Mesendoderm (in vitro differentiated cells): ENCODE measurements at regions not wholly inside any gene's neighbourhood (a gene's known extent, or its start where the extent isn't known, plus 50 kb on each side); places are given as distances from the start of the nearest gene placed in this dataset.

Experiments
- DNase-seq: peaks from one replicate; pipeline ENCODE4 v3.0.0; 2013
- H2AK5ac ChIP-seq: 2 replicates; pipeline ENCODE4 v1.6.1; 2013; ENCODE audit warnings: low read length, inconsistent platforms
- H2BK120ac ChIP-seq: 2 replicates; pipeline ENCODE4 v1.6.1; 2013; ENCODE audit warnings: low read depth, mild to moderate bottlenecking, low read length, moderate library complexity, mixed read lengths
- H2BK15ac ChIP-seq: replicated peaks from 2 replicates; pipeline ENCODE4 v1.6.1; 2013; ENCODE audit warnings: low read depth, mild to moderate bottlenecking, moderate library complexity
- H2BK5ac ChIP-seq: 2 replicates; pipeline ENCODE4 v1.6.1; 2013; ENCODE audit warnings: low read length, inconsistent platforms
- H3K18ac ChIP-seq: 2 replicates; pipeline ENCODE4 v1.6.1; 2013; ENCODE audit warnings: mild to moderate bottlenecking, low read length, mixed read lengths
- H3K23ac ChIP-seq: one replicate; pipeline ENCODE4 v1.6.1; 2013; ENCODE audit warnings: low read length
- H3K27ac ChIP-seq: 2 replicates; pipeline ENCODE4 v1.5.1; 2013; ENCODE audit warnings: low read depth, mild to moderate bottlenecking, inconsistent platforms, low read length, moderate library complexity
- H3K27me3 ChIP-seq: 2 replicates; pipeline ENCODE4 v1.6.1; 2013; ENCODE audit warnings: low read length, control low read depth, mild to moderate bottlenecking, inconsistent platforms; ENCODE audit not compliant: insufficient read depth, poor library complexity
- H3K36me3 ChIP-seq: 2 replicates; pipeline ENCODE4 v1.6.1; 2013; ENCODE audit warnings: low read length, inconsistent platforms; ENCODE audit not compliant: control insufficient read depth, insufficient read depth
- H3K4ac ChIP-seq: one replicate; pipeline ENCODE4 v1.6.1; 2013; ENCODE audit warnings: low read depth, mild to moderate bottlenecking, low read length, moderate library complexity
- H3K4me1 ChIP-seq: 2 replicates; pipeline ENCODE4 v1.6.1; 2013; ENCODE audit warnings: low read depth, low read length, inconsistent platforms; ENCODE audit not compliant: control insufficient read depth
- H3K4me2 ChIP-seq: 2 replicates; pipeline ENCODE4 v1.6.1; 2013; ENCODE audit warnings: low read length
- H3K4me3 ChIP-seq: 2 replicates; pipeline ENCODE4 v1.5.1; 2013; ENCODE audit warnings: mild to moderate bottlenecking, low read length
- H3K56ac ChIP-seq: one replicate; pipeline ENCODE4 v1.6.1; 2013; ENCODE audit warnings: low read length
- H3K79me1 ChIP-seq: 2 replicates; pipeline ENCODE4 v1.6.1; 2013; ENCODE audit warnings: low read length, inconsistent platforms
- H3K79me2 ChIP-seq: 2 replicates; pipeline ENCODE4 v1.6.1; 2013; ENCODE audit warnings: mild to moderate bottlenecking, low read length; ENCODE audit not compliant: control insufficient read depth, insufficient read depth
- H3K9ac ChIP-seq: 2 replicates; pipeline ENCODE4 v1.6.1; 2013; ENCODE audit warnings: low read length, inconsistent platforms
- H4K5ac ChIP-seq: one replicate; pipeline ENCODE4 v1.6.1; 2013; ENCODE audit warnings: low read length
- H4K8ac ChIP-seq: one replicate; pipeline ENCODE4 v1.6.1; 2013; ENCODE audit warnings: low read depth, mild to moderate bottlenecking, control low read depth, low read length, moderate library complexity
- WGBS: extraction: QIAGEN DNeasy Blood & Tissue Kit; methylation state at CpG from one replicate; pipeline ENCODE4 v1.1.7; 2013; ENCODE audit warnings: low lambda C conversion rate, missing lambda C conversion rate; ENCODE audit not compliant: insufficient coverage; ENCODE audit errors: extremely low coverage; 5-methylcytosine and 5-hydroxymethylcytosine counted together

DNA sequence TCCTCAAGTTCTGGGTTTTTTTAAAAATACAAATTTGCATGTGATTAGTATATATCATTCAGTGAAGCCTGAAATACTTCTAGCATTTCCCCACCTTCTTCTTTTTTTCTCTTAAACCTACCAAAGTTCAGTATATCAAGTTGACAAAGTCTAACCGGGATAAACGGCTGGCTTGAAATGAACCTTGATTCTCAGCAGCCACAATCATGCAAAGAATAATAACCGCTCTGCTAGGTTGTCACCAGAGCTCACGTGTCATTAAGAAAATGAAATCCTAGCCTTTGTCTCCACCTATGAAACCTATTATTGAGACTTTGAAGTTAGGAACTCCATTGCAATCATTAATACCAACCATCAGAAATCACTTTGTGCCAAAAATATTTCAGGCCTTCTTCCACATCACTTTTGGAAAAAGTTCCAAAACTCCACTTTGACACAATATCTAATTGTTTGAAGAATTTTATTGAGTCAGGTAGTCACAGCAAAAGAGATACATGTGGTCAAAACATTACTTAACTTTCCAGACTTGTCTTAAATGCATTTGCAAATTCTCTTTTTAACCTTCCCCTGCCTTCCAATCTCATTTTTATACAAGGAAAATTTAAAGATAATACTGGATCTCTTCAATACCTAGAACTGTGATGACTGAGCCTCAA, 285.6 kb upstream of the ACVR2A start:
- DNase-seq, result no peak
- Histone ChIP-seq H2BK15ac (no peak overlapping the region), H2BK120ac (no peak overlapping the region), H2AK5ac (no peak overlapping the region), H3K36me3 (no peaks in the 10 kb centered on the region), H3K56ac (no peak overlapping the region), H3K9ac (no peak overlapping the region), H3K4me2 (no peak overlapping the region), H3K4me1 (no peaks in the 10 kb centered on the region), H3K27me3 (no peaks in the 10 kb centered on the region), H3K4ac (no peak overlapping the region), H3K27ac (no peak overlapping the region), H4K5ac (no peak overlapping the region), H4K8ac (no peak overlapping the region), H3K79me2 (no peaks in the 10 kb centered on the region), H3K18ac (no peak overlapping the region), H3K79me1 (no peaks in the 10 kb centered on the region), H3K23ac (no peak overlapping the region), H3K4me3 (no peak overlapping the region), H2BK5ac (no peak overlapping the region)
- no CpG with 5 or more reads among the region's 4 CpGs for WGBS

DNA sequence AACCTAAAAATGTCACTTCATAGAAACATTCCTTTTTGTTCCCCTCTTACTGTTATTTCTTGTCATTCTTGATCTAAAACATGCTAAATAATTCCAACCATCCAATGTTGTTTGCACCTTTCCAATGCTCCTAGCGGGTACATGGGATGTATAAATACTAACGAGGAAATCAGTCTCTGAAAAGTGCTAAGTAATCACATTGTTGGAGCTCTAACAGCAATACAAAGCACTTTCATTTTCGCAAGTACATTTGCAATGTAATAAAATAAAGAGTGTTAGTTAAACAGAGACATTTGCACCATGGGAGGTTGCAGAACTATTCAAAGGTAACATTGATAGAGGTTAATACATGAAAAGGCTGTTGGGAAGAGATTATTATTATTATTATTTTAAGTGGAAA, 286.2 kb upstream of the ACVR2A start:
- Histone ChIP-seq H3K27me3 (no peaks in the 10 kb centered on the region), H3K23ac (no peak overlapping the region), H3K36me3 (no peaks in the 10 kb centered on the region), H3K4me2 (no peak overlapping the region), H3K9ac (no peak overlapping the region), H3K4me1 (no peaks in the 10 kb centered on the region), H4K5ac (no peak overlapping the region), H3K4ac (no peak overlapping the region), H2BK120ac (no peak overlapping the region), H3K79me1 (no peaks in the 10 kb centered on the region), H2BK5ac (no peak overlapping the region), H3K56ac (no peak overlapping the region), H3K27ac (no peak overlapping the region), H3K18ac (no peak overlapping the region), H2BK15ac (no peak overlapping the region), H3K4me3 (no peak overlapping the region), H2AK5ac (no peak overlapping the region), H4K8ac (no peak overlapping the region), H3K79me2 (no peaks in the 10 kb centered on the region)
- no peak for DNase-seq
- no CpG with 5 or more reads among the region's 3 CpGs for WGBS

DNA sequence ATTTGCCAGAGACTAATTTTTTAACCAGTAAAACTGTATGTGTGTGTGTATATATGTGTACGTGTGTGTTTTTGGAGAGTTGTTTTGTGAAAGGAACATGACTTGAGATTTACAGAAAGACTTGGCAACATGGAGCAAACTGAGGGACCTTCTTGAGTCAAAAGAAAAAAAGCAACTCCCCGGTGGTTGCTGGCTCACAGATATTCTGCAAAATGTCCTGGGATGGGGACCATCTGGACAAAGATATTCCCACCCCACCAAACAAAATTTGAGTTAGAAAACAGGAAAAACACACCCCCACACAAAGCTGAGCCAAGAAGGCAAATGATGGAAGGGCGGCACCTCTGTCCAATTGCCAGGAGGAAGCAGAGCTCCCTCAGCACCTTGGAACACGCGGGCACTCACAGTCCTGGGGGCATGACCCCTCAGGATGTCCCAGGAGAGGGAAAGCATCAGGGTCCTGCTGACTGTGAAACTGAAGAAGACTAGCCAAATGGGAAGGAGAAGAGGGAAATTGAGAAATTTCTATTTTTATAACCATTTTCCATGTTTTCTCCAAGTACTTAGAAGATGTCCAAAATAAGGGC, 290.2 kb upstream of the ACVR2A start:
- no peak overlapping the region for H2BK120ac ChIP-seq

DNA sequence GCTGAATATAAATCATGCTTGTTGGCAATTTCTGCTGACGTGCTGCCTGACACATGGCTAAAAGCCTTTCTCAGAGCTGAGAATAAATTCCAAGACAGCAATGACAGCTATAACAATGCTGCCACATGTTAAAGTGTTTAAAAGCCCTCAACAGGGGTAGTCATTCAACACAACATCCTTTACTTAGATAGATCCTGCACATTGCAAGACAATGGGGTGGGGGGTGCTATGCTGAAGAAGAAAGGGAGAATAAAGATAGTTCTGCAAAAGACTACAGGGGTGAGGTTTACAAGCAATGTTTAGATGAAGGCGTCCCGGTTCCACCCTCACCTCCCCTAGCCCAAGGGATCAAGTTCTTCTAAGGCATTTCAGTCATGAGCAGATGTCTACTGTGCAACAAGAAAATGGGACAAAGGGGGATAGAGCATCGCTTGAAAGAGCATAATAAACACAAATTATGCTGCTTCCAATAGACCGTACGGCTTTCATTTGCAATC, 291.0 kb upstream of the ACVR2A start:
- H4K5ac ChIP-seq, result no peak overlapping the region
- no peak overlapping the region for H2BK5ac ChIP-seq
- no peak overlapping the region for H3K18ac ChIP-seq
- H3K4me3 ChIP-seq, result no peak overlapping the region
- H3K36me3 ChIP-seq, result no peaks in the 10 kb centered on the region
- H3K56ac ChIP-seq, result no peak overlapping the region
- H3K4ac ChIP-seq, result no peak overlapping the region
- no peak overlapping the region for H2AK5ac ChIP-seq
- H3K27ac ChIP-seq, result no peak overlapping the region
- no peaks in the 10 kb centered on the region for H3K79me1 ChIP-seq
- H2BK120ac ChIP-seq, result no peak overlapping the region
- H3K9ac ChIP-seq, result no peak overlapping the region
- no peaks in the 10 kb centered on the region for H3K27me3 ChIP-seq
- H4K8ac ChIP-seq, result no peak overlapping the region
- no peaks in the 10 kb centered on the region for H3K4me1 ChIP-seq
- H2BK15ac ChIP-seq, result no peak overlapping the region
- H3K23ac ChIP-seq, result no peak overlapping the region
- no CpG with 5 or more reads among the region's 6 CpGs for WGBS
- no peak for DNase-seq
- no peaks in the 10 kb centered on the region for H3K79me2 ChIP-seq
- no peak overlapping the region for H3K4me2 ChIP-seq

More for the DNA sequence above, 290.2 kb upstream of the ACVR2A start:
- Histone ChIP-seq H3K56ac (no peak overlapping the region), H3K23ac (no peak overlapping the region), H3K27me3 (no peaks in the 10 kb centered on the region), H4K8ac (no peak overlapping the region), H3K79me2 (no peaks in the 10 kb centered on the region), H3K27ac (no peak overlapping the region), H3K4me3 (no peak overlapping the region), H3K4me1 (no peaks in the 10 kb centered on the region), H3K4me2 (no peak overlapping the region), H2AK5ac (no peak overlapping the region), H3K36me3 (no peaks in the 10 kb centered on the region), H4K5ac (no peak overlapping the region), H2BK5ac (no peak overlapping the region), H2BK15ac (no peak overlapping the region), H3K18ac (no peak overlapping the region), H3K9ac (no peak overlapping the region), H3K4ac (no peak overlapping the region), H3K79me1 (no peaks in the 10 kb centered on the region)
- 100% methylated on average over 1 of the region's 5 CpGs for WGBS
- DNase-seq, result no peak

DNA sequence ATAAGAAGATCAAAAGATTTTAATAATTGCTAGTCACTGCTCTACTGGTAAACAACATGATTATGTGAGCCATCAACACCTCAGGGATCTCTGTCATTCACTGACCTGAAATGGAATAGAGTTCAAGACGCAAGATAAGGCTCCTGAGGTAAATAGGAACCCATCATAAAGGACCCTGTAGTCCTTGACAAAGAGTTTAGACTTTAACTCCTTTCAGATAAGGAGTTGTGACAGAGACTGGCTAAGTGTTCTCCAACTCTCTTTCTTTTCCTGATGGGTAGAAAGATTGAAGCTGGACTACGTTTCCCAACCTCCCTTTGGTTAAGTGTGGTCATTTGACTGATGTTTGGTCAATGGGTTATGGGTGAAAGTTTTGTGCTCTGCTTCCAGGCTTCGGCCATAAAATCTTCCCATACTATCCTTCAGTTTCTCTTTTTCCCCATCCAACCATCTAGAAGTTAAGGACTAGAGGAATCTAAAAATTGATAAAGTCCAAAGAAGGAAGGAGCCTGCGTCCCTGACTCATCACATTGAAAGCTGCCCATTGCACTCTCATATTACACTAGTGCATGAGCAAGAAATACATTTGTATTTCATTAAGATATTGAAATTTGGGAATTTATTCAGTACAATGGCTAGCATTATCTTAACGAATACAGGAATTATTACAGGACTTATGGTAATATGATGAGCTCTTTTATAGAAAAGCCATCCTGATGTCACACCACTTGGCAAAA, 293.7 kb upstream of the ACVR2A start:
- Histone ChIP-seq H3K4me2 (no peak overlapping the region), H3K27ac (no peak overlapping the region), H3K9ac (no peak overlapping the region), H3K23ac (no peak overlapping the region), H3K18ac (no peak overlapping the region), H3K79me2 (no peaks in the 10 kb centered on the region), H3K27me3 (no peaks in the 10 kb centered on the region), H3K56ac (no peak overlapping the region), H4K5ac (no peak overlapping the region), H2AK5ac (no peak overlapping the region), H3K4ac (no peak overlapping the region), H3K4me3 (no peak overlapping the region), H2BK120ac (no peak overlapping the region), H3K79me1 (no peaks in the 10 kb centered on the region), H3K4me1 (no peaks in the 10 kb centered on the region), H2BK5ac (no peak overlapping the region), H2BK15ac (no peak overlapping the region), H4K8ac (no peak overlapping the region), H3K36me3 (no peaks in the 10 kb centered on the region)
- DNase-seq, result no peak
- WGBS, result no CpG with 5 or more reads among the region's 5 CpGs
